IPS-15b (cell line): ENCODE measurements at regions not wholly inside any gene's neighbourhood (a gene's known extent, or its start where the extent isn't known, plus 50 kb on each side); places are given as distances from the start of the nearest gene placed in this dataset.
"Not testable (repeated sequence)": the region's sequence is repeated elsewhere in the genome, so short reads cannot be mapped to it uniquely, and the experiment has no call there.

Experiments used
- H3K27me3 ChIP-seq: one replicate; pipeline ENCODE4 v1.6.1; 2013; ENCODE audit warnings: low read length; ENCODE audit not compliant: control insufficient read depth, insufficient read depth
- H3K36me3 ChIP-seq: one replicate; pipeline ENCODE4 v1.6.1; 2013; ENCODE audit warnings: low read length; ENCODE audit not compliant: control insufficient read depth, insufficient read depth
- H3K4me1 ChIP-seq: one replicate; pipeline ENCODE4 v1.6.1; 2013; ENCODE audit warnings: mild to moderate bottlenecking, low read length; ENCODE audit not compliant: control insufficient read depth, insufficient read depth
- H3K4me3 ChIP-seq: one replicate; pipeline ENCODE4 v1.5.1; 2013; ENCODE audit warnings: low read depth, low read length
- H3K9ac ChIP-seq: one replicate; pipeline ENCODE4 v1.6.1; 2013; ENCODE audit warnings: low read depth, mild to moderate bottlenecking, low read length
- H3K9me3 ChIP-seq: one replicate; pipeline ENCODE4 v1.6.1; 2013; ENCODE audit warnings: mild to moderate bottlenecking, low read length; ENCODE audit not compliant: control insufficient read depth, insufficient read depth

DNA sequence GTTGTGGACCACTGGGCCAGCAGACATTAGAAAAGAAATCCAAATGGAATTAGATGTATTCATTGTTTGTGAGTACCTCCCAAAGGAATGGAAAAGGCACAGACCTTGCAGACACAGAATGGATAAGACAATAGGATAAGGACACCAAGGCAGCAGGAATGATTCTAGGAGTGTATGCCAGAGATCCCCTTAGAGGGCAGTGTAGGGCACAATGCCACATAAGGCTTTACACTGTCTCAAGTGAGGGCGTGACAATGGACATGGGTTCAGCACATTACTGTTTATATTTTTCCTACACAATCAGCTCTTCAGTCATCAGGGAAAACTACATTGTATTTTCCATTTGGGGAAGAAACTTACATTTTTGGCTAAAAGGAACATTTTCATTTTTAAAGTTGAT is 250.9 kb downstream of the PTH2R start:
- Histone ChIP-seq H3K36me3 (no peaks in the 10 kb centered on the region), H3K4me3 (no peak overlapping the region), H3K9ac (no peak overlapping the region), H3K4me1 (no peaks in the 10 kb centered on the region), H3K9me3 (no peaks in the 10 kb centered on the region), H3K27me3 (no peaks in the 10 kb centered on the region)

DNA sequence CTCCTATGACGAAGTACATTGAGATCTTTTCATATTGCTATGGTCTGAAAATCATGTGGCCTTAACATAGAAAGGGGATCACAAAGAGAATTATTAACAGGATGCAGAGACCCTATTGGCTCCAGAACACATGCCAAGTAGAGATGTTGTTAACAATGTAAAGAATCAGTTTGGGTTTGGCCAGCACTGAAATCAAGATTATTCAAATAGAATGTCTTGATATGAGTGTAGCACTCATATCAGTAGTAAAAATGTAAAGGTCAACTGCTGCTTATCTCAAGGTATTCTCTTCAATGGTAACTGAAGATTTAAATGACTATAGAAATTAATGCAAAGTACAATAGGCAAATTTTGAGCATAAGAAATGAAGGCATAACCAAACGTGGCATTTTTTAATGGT is 262.8 kb downstream of the PTH2R start:
- Histone ChIP-seq H3K4me1 (peaks cover 7% of the 10 kb centered on the region), H3K9me3 (no peaks in the 10 kb centered on the region), H3K9ac (no peak overlapping the region), H3K36me3 (no peaks in the 10 kb centered on the region), H3K27me3 (no peaks in the 10 kb centered on the region), H3K4me3 (no peak overlapping the region)

- H3K9me3 ChIP-seq, result no peaks in the 10 kb centered on the region
- no peak overlapping the region for H3K9ac ChIP-seq
- no peaks in the 10 kb centered on the region for H3K36me3 ChIP-seq
- no peaks in the 10 kb centered on the region for H3K27me3 ChIP-seq
- peaks cover 7% of the 10 kb centered on the region for H3K4me1 ChIP-seq
- no peak overlapping the region for H3K4me3 ChIP-seq
Measured at GRCh38 chr2:208671284-208671683, 264.7 kb downstream of the PTH2R start.

DNA sequence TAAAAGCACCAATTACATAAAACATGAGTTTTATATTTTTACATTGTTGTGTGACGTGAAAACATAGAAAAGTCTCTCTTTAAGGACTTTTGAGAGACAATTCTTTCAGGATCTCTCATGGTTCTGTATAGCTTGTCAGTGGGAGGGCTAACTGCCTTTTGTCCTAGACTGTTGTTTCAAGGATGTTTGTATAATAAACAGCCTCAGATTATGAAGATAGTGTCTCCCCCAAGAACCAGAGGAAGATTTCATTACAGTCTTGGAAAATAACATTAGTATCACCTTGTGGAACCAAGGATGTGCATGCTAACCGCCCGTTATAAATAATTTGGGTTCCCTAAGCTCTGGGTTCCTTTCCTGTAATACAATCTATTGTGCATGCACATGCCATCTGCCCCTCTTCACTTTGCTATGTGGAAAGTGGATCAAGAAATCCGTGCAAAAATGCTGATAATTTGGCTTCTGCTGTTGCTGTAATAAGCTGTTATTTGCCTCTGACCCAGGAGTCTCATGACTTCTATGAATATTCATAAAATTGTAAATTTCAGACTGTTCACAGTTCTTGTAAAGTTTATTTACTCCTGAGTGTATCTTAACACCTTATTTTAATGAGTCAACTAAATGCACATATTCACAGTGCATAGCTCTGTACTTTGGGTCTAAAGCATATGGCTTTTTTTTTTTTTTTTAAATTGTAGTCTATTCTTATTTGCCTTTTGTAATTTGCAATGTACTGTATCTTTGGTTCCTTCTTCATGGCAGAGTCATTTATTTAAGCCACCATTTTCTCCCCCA is 265.5 kb downstream of the PTH2R start:
- Histone ChIP-seq H3K4me3 (no peak overlapping the region), H3K4me1 (peaks cover 7% of the 10 kb centered on the region), H3K27me3 (no peaks in the 10 kb centered on the region), H3K9ac (no peak overlapping the region), H3K36me3 (no peaks in the 10 kb centered on the region), H3K9me3 (no peaks in the 10 kb centered on the region)

DNA sequence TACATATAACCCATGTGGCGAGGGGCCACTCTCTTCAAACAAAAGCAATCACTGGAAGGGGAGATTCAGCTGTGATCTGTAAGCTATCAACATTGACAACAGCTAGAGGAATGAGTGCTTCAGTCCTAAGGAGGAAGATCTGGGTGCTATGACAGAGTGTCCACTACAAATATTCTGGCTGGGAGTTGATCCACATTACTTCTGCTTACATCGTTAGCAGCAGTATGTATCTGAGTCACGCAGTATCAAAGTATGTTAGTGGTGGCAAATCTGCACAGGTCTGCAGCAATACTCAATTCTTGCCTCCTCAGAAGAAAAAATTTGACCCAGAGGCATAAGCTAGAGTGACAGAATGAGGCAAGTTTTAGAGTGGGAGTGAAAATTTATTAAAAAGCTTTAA is 267.0 kb downstream of the PTH2R start:
- H3K27me3 ChIP-seq, result no peaks in the 10 kb centered on the region
- no peaks in the 10 kb centered on the region for H3K36me3 ChIP-seq
- no peaks in the 10 kb centered on the region for H3K9me3 ChIP-seq
- H3K4me1 ChIP-seq, result peaks cover 7% of the 10 kb centered on the region
- no peak overlapping the region for H3K9ac ChIP-seq
- H3K4me3 ChIP-seq, result no peak overlapping the region

GRCh38 chr2:208674919-208675318 is 268.3 kb downstream of the PTH2R start:
- Histone ChIP-seq H3K9me3 (no peaks in the 10 kb centered on the region), H3K9ac (no peak overlapping the region), H3K4me3 (no peak overlapping the region), H3K4me1 (peaks cover 7% of the 10 kb centered on the region), H3K36me3 (no peaks in the 10 kb centered on the region), H3K27me3 (no peaks in the 10 kb centered on the region)

- not testable (repeated sequence) for H3K9me3 ChIP-seq, H3K27me3 ChIP-seq, H3K4me3 ChIP-seq, H3K36me3 ChIP-seq, H3K9ac ChIP-seq, H3K4me1 ChIP-seq
Measured at GRCh38 chr2:208685929-208686328, 279.3 kb downstream of the PTH2R start.

DNA sequence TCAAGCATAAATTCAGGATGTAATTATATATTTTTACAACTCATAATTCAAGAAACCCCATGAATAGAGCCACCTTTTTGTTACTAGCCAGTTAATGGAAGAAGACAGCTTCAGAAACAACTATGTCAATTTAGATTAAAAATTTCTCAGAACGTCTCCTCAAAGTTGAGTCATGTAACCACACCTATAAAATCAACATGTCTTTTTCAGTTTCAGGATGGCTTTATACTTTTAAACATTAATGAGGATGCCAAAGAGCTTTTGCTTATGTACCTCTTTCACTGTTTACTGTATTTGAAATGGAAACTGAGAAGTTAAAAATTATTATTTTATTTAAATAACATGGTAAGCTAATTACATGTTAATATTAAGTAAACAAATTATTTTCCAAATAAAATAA is 280.1 kb downstream of the PTH2R start:
- Histone ChIP-seq H3K36me3 (no peaks in the 10 kb centered on the region), H3K27me3 (no peaks in the 10 kb centered on the region), H3K9me3 (peaks cover 5% of the 10 kb centered on the region), H3K4me1 (no peaks in the 10 kb centered on the region), H3K9ac (no peak overlapping the region), H3K4me3 (no peak overlapping the region)

DNA sequence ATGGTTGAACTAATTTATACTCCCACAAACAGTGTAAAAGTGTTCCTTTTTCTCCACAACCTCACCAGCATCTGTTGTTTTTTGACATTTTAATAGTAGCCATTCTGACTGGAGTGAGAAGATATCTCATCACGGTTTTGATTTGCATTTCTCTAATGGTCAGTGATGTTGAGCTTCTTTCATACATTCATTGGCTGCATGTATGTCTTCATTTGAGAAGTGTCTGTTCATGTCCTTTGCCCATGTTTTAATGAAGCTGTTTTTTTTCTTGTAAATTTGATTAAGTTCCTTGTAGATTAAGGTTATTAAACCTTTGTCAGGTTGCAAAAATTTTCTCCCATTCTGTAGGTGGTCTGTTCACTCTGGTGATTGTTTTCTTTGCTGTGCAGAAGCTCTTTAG is 281.1 kb downstream of the PTH2R start:
- not testable (repeated sequence) for H3K9ac ChIP-seq, H3K4me3 ChIP-seq, H3K9me3 ChIP-seq, H3K4me1 ChIP-seq, H3K36me3 ChIP-seq, H3K27me3 ChIP-seq

- H3K9ac ChIP-seq, result no peak overlapping the region
- no peaks in the 10 kb centered on the region for H3K36me3 ChIP-seq
- no peaks in the 10 kb centered on the region for H3K9me3 ChIP-seq
- H3K27me3 ChIP-seq, result no peaks in the 10 kb centered on the region
- no peaks in the 10 kb centered on the region for H3K4me1 ChIP-seq
- H3K4me3 ChIP-seq, result no peak overlapping the region
Measured at GRCh38 chr2:208698114-208698513, 291.5 kb downstream of the PTH2R start.

- H3K36me3 ChIP-seq, result no peaks in the 10 kb centered on the region
- no peaks in the 10 kb centered on the region for H3K4me1 ChIP-seq
- no peaks in the 10 kb centered on the region for H3K27me3 ChIP-seq
- H3K9me3 ChIP-seq, result no peaks in the 10 kb centered on the region
- no peak overlapping the region for H3K4me3 ChIP-seq
- H3K9ac ChIP-seq, result no peak overlapping the region
Measured at GRCh38 chr2:208708486-208708885, 301.9 kb downstream of the PTH2R start.

DNA sequence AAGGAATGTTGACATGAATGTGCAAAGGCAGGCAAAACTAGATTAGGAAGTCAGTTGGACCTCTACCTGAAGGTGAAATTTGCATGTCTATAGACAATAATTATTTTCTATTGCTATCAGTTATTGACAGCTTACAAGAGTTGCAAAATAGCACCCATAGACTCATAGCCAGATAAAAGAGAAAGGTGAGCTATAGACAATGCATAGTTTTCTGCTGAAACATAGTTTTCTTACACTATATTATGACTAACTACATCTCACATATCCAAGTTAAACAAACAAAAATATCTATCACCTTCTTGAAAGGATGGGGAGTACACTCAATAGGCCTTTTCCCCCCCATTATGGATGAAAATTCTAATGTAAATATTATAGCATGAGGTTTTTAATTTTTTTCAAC is 305.0 kb downstream of the PTH2R start:
- H3K4me3 ChIP-seq, result no peak overlapping the region
- no peak overlapping the region for H3K9ac ChIP-seq
- H3K9me3 ChIP-seq, result no peaks in the 10 kb centered on the region
- no peaks in the 10 kb centered on the region for H3K36me3 ChIP-seq
- no peaks in the 10 kb centered on the region for H3K4me1 ChIP-seq
- H3K27me3 ChIP-seq, result no peaks in the 10 kb centered on the region
